ENCODE measurements at regions not wholly inside any gene's neighbourhood (a gene's known extent, or its start where the extent isn't known, plus 50 kb on each side); places are given as distances from the start of the nearest gene placed in this dataset.
"Not testable (repeated sequence)": the region's sequence is repeated elsewhere in the genome, so short reads cannot be mapped to it uniquely, and the experiment has no call there.

DNA sequence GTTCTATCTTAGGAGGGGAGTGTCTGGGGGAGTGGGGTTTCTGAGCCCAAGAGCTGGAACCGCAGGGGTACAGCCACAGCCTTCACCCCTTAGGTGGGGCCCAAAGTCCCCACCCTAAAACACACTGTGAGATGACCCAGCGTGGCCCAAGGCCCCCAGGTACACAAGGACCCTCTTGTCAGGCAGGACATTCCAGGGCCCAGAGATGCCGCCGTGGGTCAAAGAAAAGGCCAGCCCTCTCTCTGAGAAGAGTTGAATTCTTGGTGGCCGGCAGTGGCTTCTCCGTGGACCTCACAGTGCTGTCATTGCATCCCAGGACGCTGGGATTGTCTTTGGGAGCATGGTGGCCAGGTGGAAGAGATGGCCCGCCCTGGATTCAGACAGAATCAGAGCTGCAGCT lies 176.3 kb upstream of the C1orf174 start:
- intact Hi-C loops (cut with DNase I), result no loop called here
- ATAC-seq (no peak), DNase-seq (no peak)
- Histone ChIP-seq H3K27me3 (peaks cover 0 to 32% (median 0%) of the 10 kb centered on the region in 9 donors), H3K27ac (no peak overlapping the region), H3K9me3 (no peaks in the 10 kb centered on the region), H3K4me1 (no peaks in the 10 kb centered on the region), H3K36me3 (no peaks in the 10 kb centered on the region), H3K4me3 (no peak overlapping the region)
- 65 to 80% (median 73%) methylated on average over 8 of the region's 8 CpGs for WGBS, 4 donors
- TF ChIP-seq CTCF (IDR thresholded peaks at IDR 0.05), result no peak

DNA sequence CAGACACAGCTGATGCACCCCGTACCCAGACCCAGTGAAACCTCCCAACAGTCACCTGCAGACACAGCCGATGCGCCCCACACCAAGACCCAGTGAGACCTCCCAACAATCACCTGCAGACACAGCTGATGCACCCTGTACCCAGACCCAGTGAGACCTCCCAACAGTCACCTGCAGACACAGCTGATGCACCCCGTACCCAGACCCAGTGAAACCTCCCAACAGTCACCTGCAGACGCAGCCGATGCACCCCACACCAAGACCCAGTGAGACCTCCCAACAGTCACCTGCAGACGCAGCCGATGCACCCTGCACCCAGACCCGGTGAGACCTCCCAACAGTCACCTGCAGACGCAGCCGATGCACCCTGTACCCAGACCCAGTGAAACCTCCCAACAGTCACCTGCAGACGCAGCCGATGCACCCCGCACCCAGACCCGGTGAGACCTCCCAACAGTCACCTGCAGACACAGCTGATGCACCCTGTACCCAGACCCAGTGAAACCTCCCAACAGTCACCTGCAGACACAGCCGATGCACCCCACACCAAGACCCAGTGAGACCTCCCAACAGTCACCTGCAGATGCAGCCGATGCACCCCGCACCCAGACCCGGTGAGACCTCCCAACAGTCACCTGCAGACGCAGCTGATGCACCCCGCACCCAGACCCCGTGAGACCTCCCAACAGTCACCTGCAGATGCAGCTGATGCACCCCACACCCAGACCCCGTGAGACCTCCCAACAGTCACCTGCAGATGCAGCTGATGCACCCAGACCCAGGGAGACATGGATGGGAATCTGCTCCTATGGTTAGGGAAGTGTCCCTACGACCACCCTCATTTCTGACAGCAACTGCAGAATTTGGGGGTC lies 178.3 kb upstream of the C1orf174 start:
- H3K9me3 ChIP-seq; DNase-seq; H3K36me3 ChIP-seq; H3K4me3 ChIP-seq; intact Hi-C loops (cut with DNase I); ATAC-seq; H3K27ac ChIP-seq; H3K4me1 ChIP-seq: not testable (repeated sequence)
- peaks cover 0 to 23% (median 0%) of the 10 kb centered on the region in 9 donors for H3K27me3 ChIP-seq
- 57 to 81% (median 75%) methylated on average over 11 to 24 of the region's 24 CpGs for WGBS, 4 donors

GRCh38 chr1:4079815-4080214 lies 179.7 kb upstream of the C1orf174 start:
- peaks cover 0 to 23% (median 0%) of the 10 kb centered on the region in 9 donors for H3K27me3 ChIP-seq

DNA sequence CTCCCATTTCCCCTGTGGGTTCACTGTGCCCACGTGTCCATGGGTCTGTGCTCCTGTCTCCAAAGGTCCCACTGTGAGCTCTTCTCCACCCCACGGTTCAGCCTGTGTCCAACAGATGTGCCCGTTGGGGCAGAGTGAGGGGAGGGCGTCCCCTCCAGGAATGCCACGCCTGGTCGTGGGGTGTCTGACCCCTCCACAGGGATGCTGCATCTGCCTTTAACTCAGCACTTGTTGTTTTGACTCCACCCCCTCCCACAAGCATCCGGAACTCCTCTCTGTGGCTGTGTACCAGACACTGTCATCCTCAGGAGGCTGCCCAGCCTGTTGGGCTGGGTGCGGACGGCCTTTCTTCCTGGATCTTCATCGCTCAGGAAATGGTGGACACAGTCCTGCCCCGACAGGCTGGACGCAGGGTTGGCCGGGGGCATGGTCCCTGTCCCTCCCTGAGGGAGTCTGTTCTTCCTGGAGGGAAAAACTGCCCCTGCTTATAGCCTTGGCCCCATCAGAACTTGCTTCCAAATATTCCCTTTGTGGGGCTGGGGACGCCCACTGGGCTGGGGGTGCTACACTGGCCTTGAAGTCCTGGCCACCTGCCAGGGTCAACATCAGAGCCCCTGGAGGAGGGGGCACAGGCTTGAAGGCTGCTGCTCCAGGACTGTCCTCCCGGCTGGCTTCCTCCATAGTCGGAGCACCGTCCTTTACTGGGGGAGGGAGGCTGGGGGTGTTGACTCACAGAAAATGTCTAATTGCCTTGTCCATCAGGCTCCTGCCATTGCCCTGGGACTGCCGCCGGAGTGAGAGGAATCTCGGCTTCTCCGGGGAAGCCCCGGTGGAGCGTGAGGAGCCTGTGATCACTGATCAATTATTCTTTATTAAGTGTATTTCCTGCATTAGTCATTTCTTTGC lies 182.0 kb upstream of the C1orf174 start:
- intact Hi-C loops (cut with DNase I), result no loop called here
- no peaks in the 10 kb centered on the region for H3K4me1 ChIP-seq
- H3K27me3 ChIP-seq, result peaks cover 0 to 7% (median 0%) of the 10 kb centered on the region in 9 donors
- H3K9me3 ChIP-seq, result no peaks in the 10 kb centered on the region
- H3K4me3 ChIP-seq, result no peak overlapping the region
- DNase-seq (no peak), ATAC-seq (peak in 1 of 4 donors; percentile 27)
- no peaks in the 10 kb centered on the region for H3K36me3 ChIP-seq
- 54 to 72% (median 63%) methylated on average over 19 to 23 of the region's 23 CpGs for WGBS, 4 donors
- no peak overlapping the region for H3K27ac ChIP-seq
- TF ChIP-seq POLR2A (IDR thresholded peaks at IDR 0.05) (no peak), CTCF (IDR thresholded peaks at IDR 0.05) (no peak)

More at GRCh38 chr1:4079815-4080214, 179.7 kb upstream of the C1orf174 start:
- Histone ChIP-seq H3K9me3 (no peaks in the 10 kb centered on the region), H3K4me3 (no peak overlapping the region), H3K27ac (no peak overlapping the region), H3K36me3 (no peaks in the 10 kb centered on the region), H3K4me1 (no peaks in the 10 kb centered on the region)
- intact Hi-C loops (cut with DNase I), result no loop called here
- ATAC-seq, result no peak
- no peak for DNase-seq
- TF ChIP-seq CTCF (IDR thresholded peaks at IDR 0.05), result no peak
- no peak for TF ChIP-seq POLR2A (IDR thresholded peaks at IDR 0.05)
- WGBS, 4 donors, result 69 to 89% (median 71%) methylated on average over 2 to 5 of the region's 5 CpGs
